ENCODE measurements at regions not wholly inside any gene's neighbourhood (a gene's known extent, or its start where the extent isn't known, plus 50 kb on each side); places are given as distances from the start of the nearest gene placed in this dataset.

DNA sequence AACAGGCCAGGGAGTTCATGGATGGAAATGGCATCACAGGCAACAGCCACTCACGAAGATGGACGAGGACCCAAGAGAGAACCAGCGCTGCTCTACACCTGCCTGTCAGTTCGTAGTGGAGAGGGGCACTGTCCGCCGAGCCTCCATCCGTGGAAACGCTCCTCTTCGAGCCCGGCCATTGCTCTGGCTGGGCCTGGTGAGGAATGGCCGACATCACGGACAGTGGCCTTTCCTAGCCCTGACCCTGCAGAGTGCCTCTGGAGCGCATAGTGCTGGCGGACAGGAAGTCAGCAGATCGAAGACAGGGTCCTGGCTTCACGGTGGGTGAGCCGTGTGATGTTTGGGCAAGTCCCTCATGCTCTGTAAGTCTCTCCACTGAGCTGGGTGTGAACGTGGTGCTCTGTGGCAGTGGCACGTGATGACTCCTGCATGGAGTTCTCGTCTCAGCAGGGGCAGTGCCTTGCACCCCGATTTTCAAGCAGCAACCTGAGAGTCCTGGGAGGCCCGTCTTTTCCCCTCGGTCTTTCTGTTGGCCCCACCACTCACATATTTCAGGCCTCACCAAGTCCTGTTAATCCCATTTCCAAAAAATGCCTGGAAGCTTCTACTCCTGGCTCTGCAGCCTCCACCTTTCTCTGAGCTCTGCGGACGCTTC, 214.4 kb downstream of the ERMARD start:
- DNase-seq (ENCODE audit: low spot score) = no peak

DNA sequence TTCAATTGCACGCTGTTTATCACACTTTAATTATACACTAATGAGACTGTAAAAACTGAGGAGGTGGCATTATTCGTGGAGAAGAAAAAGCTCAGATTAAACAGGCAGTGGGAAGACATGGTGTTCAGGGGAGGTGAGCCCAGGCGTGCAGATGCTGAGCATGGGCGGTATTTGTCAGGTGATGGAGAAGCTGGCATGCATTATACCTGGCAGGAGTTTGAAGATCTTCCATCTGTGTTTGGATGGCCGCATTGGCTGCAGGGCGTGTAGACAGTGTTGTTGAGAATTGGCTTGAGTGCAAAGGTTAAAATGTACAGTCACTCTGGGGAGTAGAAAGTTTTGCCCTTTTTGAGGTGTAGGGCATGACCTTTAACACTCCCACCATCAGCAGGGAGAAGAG, 213.8 kb downstream of the ERMARD start:
- no peak for DNase-seq (ENCODE audit: low spot score)

DNA sequence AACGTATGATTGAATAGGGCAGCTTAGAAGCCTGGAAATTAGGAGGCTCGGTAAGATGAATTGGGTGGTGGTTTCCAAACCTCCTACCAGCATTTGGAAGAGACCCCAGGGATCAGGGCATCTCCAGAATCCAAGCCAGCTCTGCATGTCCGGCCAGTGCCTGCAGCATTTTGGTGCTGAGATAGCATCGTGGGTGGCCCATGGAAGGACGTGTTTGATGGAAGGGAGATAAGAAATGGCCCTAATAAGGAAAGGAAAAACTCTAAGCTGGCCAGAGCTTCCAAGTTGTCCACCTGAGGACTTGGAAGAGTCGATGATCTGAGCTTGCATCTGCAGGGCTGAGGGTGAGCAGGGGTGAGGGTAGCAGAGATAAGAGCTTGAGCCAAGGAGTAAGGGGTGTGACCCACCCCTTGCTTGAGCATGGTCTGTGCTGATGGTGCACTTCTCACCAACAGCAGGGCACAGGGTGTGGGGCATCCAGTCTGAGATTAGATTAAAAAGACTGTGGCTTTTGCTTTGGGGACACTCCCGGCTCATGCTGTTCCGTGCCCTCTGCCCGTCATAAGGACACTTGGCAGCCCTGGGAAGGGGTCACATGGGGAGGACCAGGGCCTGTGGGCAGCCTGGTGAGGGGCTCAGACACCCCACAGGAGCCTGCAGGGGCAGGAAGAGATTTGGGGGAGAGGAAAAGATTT, 213.2 kb downstream of the ERMARD start:
- no peak for DNase-seq (ENCODE audit: low spot score)

DNA sequence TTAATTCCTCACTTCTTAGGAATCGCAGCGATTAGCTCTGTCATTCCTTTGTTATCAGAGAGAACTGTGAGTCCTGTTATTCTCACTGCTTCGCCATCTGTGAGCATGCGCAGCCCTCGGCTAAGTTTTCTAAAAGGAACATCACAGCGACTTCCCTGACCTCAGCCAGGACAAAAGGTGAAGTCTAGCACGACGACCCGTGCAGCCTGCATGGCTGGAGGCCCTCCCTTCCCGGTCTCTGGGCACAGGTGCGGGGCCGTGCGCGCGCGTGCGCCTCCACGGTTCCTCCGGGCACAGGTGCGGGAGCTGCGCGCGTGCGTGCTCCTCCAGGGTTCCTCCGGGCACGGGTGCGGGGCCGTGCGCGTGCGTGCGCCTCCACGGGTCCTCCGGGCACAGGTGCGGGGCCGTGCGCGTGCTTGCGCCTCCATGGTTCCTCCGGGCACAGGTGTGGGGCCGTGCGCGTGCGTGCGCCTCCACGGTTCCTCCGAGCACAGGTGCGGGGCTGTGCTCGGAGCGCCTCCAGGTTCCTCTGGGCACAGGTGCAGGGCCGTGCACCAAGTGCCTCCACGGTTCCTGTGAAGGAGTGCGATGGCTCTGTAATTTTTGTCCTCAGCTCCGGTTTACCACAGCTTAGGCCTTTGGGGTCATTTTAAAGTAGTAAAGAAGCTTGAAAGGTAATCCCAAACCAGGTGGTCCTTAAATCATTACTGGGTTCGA, 212.3 kb downstream of the ERMARD start:
- no peak for DNase-seq (ENCODE audit: low spot score)

DNA sequence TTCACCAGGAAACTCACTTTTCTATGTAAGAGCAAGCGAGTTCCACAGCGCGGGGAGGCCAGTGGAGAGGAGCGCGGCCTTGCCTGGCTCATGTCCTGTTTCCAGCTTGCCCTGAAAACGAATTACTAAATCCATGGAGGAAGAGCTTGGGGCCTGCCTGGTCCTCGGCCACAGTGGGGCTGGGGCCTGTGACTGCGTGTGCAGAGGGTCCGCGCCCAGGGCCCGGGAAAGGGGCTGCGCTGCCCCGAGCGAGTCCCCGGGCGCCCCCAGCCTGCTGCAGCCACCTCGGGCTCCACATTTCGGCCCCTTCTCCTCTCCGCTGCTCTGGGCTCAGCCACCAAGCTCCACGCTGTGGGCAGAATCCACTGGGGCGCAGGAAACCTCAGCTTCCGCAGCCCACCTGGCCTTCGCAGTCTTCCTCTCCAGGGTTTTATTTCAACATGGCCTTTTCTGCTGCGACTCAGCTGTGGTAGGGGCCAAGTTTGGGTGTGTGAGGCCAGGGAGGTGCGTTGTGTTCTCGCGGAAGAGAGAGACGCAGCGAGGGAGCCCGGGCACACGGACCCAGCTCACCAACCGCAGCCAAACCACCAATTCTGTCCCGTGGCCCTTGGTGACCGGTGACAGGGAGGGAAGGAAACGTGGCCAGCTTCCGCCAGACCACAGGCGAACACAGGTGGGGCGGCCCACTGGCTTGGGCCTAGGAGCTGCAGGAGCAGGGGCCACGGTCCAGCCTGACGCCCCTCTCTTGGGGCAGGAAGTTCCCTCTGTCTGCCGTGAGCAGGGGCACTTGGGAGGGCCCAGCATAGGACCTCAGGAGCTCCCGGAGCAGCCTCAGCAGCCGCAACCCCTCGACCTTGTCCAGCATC, 211.4 kb downstream of the ERMARD start:
- DNase-seq (ENCODE audit: low spot score) = no peak

DNA sequence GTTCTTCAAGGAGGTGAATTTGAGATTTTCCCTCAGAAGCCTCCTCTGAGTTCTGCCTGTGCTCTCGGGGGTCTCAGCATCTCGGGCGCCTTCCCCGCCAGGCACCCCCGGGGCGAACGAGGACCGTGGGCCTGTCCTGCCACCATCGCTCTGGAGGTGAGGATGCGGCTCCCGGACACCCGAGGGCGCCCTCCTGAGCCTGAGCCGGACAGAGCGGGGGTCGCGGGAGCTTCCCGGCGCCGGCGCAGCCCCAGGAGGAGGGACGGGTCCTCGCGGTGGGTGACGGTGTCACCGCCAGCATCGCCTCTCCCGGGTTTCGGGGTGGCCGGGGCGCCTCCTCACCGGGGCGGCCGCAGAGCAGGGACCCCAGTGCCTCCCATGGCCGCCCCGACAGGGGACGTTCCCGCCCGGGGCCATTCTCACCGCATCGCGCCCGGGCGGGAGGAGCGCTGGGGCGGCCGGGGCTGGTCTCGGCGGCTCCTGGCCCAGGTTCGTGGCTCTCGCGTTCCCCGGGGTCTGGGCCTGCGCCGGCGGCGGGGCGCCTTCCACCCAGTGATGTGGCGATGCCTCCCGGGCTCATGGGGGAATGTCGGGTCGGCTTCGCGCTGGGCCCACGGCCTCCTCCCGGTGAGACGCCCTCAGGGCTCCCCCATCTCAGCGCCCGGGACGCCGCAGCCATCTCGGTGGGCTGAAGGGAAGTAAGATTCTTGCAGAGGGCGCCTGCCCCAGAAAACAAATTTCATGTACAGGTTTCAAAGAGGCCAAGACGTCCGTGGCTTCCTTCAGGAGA, 210.5 kb downstream of the ERMARD start:
- no peak for DNase-seq (ENCODE audit: low spot score)

DNA sequence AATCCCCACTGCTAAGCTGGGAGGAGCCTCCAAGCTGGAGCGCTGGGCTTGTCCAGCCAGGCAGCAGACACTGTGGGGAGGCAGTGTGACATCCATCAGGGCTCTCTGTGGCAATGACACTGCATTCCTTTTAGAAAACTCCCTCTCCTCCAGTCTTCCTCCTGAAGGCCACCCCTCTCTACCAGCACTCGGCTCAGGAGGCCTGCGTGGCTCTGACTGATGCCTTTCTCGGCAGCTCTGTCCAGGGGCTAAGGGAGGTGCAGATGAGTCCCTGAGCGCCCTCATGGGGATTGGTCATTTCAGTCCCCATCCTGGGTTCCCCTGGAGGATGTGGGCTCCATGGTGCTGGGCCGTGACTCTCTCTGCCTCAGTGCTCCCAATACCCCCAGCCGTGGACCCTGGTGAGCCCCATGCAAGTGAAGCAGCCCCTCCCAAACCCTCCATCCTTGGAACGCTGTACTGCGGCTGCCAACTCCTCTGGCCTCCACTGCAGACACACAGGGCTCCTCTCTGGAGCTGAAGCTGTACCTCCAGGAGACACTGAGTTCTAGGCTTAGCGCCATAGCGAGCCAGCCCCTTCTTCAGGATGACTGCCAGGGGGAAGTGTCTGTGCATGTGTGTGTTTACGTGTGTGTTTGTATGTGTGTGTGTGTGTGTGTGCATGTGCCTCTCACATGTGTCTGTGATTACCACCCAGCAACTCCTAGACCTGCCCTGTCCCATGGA, 209.6 kb downstream of the ERMARD start:
- DNase-seq (ENCODE audit: low spot score) = no peak

DNA sequence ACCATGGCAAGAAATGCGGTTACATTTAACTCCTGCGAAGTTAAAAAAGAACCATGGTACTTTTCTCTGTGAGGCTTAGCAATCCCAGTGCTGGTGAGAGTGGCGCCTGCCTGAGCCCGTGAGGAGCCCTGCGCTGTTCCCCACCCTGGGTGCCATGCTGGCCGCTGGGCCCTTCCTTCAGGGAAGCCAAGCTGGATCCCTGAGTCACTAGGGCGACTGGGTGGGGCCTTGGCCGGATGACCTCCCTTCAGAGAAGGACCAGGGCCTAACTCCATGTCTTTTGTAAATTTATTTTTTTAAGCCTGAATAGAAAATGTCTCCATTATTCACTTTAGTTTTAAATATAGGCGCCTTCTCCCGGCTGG, 209.1 kb downstream of the ERMARD start:
- no peak for DNase-seq (ENCODE audit: low spot score)

DNA sequence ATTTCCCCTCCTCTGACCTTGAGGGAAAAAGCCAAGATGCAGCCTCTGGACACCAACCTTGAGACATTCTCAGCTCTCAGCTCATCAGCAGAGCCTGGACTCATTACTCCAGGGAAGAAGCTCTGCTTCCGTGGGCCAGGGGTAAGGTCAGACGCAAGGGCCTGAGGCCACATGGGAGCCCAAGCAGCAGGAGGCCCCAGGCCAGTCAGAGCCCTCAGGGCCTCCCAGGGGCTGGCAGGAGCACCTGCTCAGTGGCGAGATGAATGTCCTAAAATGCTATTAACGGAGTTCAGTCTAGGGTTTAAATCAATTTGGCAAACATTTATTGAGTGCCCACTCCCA, 208.6 kb downstream of the ERMARD start:
- DNase-seq (ENCODE audit: low spot score) = no peak

DNA sequence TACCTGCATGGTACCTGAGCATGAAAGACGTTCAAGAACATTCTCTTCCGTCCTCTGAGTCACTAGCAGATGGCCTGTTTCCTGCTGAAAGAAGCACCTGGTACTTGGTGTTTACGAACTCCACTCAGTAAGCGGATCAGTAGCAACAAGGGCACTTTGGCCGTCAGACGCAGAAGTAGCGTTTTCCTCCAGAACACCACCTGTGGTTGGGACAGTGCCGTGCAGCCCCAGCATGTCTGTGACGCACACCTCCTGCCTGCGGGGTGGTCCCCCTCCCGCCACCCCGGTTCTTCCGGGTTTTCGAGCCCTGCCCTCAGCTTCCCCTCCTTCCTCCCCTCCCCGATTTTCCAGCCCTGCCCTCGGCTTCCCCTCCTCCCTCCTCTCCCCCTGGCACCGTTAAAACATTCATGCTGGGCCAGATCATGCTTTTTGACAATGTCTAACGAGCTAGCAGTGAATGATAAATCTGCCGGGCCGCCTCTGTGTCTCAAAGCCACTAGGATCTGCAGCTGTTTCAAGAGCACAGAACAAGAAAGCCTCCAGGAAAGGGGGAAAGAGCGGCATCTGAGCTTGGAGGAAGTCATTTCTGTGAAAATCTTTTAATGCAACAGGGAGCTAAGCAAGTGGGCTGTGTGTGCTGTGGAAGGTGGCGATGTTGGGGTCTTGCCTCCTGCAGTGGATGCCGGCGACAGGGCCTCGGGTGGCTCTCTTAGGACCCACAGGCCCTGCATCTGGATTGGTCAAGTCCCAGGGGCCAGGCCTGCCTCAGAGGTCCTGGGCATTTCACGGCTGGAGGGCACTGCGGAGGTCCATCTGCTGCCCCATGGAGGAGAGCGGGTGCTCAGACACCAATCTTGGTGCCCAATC, 207.9 kb downstream of the ERMARD start:
- DNase-seq (ENCODE audit: low spot score) = no peak

DNA sequence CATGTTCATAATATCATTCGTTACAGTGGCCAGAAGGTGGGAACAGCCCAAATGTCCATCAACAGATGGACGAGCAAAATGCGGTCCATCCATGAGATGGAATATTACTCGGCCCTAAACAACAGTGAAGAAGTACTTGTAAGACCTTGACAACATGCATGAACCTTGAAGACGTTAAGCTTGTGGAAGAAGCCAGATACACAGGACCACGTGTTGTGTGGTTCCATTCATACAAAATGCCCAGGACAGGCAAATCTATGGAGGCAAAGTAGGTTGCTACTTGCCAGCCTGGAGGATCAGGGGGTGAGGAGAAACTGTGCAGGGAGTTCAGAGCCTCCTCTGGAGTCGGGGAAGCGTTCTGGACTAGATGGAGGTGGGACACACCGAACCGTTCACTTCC, 207.1 kb downstream of the ERMARD start:
- DNase-seq (ENCODE audit: low spot score) = no peak

DNA sequence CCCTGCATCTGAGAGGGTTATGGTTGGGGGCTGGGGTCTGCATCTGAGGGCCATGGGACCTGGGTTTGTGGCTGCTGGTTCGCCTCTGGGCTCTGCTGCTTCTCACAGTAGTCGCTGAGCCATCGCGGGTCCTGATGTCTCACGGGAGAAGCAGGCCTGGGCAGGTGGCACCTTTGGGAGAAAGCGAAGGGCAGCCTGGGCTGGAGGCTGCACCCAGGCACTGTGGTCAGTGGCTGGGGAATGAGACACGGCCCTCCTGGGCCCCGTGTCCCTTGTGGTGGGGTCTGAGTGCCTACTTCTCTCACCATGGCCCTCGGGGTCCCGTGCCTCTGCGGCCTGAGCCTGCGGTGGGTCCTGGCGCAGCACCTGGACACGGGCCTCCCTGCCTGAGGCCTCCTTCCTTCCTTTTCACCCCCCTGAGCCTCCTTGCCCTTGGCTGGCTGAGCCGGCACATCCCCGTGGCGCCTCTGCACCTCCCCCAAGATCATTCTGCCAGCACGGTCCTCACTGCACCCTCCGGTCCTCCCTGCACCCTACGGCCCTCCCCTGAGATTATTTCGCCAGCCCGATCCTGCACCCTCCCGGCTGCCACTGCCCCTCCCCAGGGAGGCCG, 206.0 kb downstream of the ERMARD start:
- no peak for DNase-seq (ENCODE audit: low spot score)

DNA sequence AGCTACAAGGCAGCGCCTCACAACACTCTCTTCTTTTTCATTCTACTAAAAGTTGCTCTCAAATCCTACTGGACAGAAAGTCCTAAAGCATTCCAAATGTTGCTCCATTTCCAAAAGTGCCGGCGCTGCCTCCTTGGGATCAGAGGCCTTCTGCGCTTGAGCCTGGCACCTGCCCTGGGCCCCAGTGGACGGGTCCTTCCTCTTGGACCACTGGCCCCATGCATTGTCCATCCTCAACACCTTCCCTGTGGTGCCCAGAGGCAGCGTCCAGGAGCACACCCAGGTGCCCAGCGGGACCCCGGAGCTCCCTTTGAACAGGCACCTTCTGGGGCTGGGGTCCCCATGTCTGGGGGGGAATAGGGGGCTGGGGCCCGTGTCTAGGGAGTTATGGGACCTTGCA, 205.2 kb downstream of the ERMARD start:
- no peak for DNase-seq (ENCODE audit: low spot score)

DNA sequence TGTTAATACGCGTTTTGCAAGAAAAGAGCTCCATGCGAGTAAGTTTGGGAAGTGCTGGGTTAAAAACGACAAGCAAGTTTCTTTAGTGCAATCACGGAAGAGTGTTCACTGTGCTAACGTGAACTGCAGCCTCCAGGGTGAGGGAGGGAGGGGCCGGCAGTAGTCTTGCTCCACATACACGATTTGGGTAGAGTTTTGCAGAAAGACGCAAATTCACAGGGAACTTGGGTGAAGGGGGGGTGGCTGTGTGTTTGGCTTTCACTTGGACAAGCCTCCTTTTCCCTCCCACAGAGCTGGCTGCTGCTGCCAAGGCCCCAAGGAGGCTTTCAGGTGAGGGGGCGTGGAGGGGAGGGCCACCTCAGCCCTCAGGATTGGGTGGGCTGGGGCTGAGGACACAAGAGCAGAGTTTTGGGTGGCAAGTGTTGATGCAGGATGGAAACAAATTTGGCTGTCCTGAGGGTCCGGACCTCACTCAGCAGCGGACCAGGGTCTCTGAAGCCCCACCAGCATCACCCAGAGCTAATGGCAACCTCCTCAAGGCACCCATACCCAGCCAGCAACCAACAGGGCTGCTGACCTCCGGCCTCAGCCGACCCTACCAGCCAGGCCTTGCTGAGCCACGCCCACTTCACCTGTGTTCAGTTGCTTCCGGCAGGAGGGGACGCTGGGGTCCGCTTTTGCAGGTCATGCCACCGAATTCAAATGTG, 204.5 kb downstream of the ERMARD start:
- DNase-seq (ENCODE audit: low spot score) = no peak

DNA sequence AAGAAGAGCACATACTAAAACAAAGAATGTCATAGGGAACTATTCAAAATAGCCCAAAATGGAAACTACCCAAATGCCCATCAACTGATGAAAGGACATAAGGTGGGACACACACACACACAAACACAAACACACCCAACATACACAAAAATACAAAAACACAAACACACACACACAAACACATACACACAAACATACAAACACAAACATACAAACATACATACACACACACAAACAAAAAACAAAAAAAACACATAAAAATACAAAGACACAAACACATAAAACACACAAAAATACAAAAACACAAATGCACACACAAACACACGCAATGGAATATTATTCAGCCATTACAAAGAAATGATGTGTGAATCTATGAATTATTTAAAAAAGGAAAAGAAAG, 203.6 kb downstream of the ERMARD start:
- DNase-seq (ENCODE audit: low spot score) = no peak

DNA sequence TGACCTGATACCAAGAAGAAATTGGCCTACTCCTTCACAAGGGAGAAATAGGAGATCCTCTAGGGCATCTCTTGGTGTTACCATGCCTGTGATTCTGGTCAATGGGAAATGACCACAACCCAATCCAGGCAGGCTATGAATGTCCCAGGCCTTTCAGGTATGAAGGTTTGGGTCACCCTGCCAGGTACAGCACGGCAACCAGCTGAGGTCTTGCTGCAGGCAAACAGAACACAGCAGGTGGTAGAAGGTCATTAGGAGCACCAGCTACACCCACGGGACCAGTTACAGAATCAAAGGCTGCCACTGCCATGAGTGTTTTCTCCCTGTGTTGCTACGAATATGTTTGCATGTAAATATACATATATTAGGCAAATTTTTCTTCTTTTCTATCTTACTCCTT, 202.3 kb downstream of the ERMARD start:
- no peak for DNase-seq (ENCODE audit: low spot score)

DNA sequence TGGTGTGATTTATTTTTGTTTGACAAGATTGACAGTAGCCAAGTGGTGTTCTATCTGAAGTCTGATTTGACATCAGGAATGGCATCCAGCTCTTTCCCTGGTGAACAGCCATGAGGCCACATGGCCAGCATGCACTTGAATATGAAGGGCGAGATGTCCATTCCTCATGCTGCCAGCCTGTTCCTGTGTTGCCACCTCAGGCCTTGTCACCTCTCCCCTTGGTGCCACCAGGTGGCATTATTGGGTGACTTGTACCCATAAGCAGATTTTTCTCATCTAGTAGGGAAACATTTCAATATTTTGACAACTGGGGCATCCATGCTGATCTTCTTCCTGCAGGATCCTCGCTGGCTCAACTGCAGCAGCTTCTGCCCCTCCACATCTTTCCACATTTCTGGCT, 199.1 kb downstream of the ERMARD start:
- DNase-seq (ENCODE audit: low spot score) = no peak

DNA sequence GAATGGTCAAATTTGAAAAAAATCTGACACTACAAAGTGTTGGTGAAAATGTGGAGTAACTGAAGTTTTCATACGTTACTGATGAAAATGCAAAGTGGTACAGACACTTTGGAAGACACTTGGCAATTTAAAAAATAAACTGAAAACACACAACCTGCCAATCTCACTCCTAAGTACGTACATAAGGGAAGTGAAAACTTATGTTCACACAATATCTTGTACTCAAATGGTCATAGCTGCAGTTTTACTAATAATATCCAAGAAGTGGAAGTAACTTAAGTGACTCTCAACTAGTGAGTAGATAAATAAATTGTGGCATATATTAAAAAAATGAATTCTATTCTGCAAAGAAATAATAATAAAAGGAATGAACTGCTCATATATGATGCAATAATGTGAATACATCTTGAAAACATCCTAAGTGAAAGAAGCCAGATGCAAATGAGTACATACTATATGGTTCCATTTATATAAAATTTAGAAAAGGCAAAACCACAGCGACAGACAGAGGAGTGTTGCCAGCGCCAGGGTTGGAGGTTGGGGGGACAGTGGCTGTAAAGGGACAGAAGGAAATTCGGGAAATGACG, 198.2 kb downstream of the ERMARD start:
- no peak for DNase-seq (ENCODE audit: low spot score)

DNA sequence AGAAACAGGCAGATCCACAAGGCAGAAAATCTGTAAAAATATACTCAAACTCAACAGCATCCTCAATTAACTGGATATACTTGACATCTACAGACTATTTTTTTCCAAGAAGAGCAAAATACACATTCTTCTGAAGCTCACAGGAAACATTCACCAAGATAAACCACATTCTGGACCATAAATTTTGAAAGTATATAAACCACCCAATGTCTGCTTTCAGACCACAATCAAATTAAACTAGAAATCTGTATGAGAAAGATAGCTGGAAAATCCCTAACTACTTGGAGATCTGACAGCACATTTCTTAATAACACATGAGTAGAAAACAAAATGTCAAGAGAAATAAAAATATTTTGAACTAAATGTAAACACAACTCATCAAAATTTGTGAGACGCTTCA, 195.5 kb downstream of the ERMARD start:
- DNase-seq (ENCODE audit: low spot score) = no peak

Measured in COLO829 (cell line).